Chondrocyte (in vitro differentiated cells): ENCODE measurements at regions not wholly inside any gene's neighbourhood (a gene's known extent, or its start where the extent isn't known, plus 50 kb on each side); places are given as distances from the start of the nearest gene placed in this dataset.

Source experiments
- DNase-seq: peaks from one replicate; pipeline ENCODE4 v3.0.0; 2021; ENCODE audit warnings: mixed read lengths, low spot score
- H3K27ac Mint-ChIP-seq: one replicate; pipeline ENCODE4 v1.8.0; 2021; ENCODE audit warnings: mild to moderate bottlenecking, moderate library complexity, mixed read lengths; ENCODE audit not compliant: unreplicated experiment
- H3K27me3 Mint-ChIP-seq: 2 replicates; pipeline ENCODE4 v1.8.0; 2021; ENCODE audit warnings: low read depth, mixed read lengths
- H3K36me3 Mint-ChIP-seq: 2 replicates; pipeline ENCODE4 v1.8.0; 2021; ENCODE audit warnings: low read depth, mixed read lengths
- H3K4me1 Mint-ChIP-seq: 2 replicates; pipeline ENCODE4 v1.8.0; 2021; ENCODE audit warnings: low read depth, mild to moderate bottlenecking, mixed read lengths
- H3K4me3 Mint-ChIP-seq: one replicate; pipeline ENCODE4 v1.8.0; 2021; ENCODE audit warnings: mild to moderate bottlenecking, moderate library complexity, mixed read lengths; ENCODE audit not compliant: unreplicated experiment
- H3K9me3 Mint-ChIP-seq: 2 replicates; pipeline ENCODE4 v1.8.0; 2021; ENCODE audit warnings: low read depth, mixed read lengths
- TF ChIP-seq, protein P1 (sequence below): fragments of 200-600 bp; sonication (generic); IDR thresholded peaks from 2 replicates; pipeline ENCODE4 v1.5.0; 2021; ENCODE audit warnings: antibody characterized with exemption, mild to moderate bottlenecking, moderate library complexity

DNA sequence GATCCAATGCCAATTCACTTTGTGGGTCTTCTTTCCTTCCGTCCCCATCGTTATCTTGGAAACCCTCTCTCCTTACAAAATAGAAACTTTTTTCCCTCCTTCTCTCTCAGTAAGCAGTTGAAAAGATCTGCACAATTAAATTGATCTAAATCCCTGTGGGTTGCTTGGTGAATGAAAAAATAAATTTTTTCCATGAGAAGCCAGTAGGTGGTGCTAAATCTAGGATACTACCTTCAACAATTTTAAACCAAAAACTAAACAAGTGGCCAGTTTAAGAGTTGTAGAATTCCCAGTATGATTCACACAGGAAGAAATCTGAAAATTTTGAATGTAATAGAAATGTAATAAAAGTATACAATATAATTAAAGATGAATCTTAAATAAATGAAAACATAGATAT, 990.3 kb upstream of the ZNF722 start:
- Mint-ChIP-seq H3K4me3 (no peak overlapping the region), H3K36me3 (no peaks in the 10 kb centered on the region), H3K27me3 (no peaks in the 10 kb centered on the region), H3K9me3 (peaks cover 49% of the 10 kb centered on the region), H3K4me1 (no peaks in the 10 kb centered on the region), H3K27ac (no peak overlapping the region)
- TF ChIP-seq, protein P1, sequence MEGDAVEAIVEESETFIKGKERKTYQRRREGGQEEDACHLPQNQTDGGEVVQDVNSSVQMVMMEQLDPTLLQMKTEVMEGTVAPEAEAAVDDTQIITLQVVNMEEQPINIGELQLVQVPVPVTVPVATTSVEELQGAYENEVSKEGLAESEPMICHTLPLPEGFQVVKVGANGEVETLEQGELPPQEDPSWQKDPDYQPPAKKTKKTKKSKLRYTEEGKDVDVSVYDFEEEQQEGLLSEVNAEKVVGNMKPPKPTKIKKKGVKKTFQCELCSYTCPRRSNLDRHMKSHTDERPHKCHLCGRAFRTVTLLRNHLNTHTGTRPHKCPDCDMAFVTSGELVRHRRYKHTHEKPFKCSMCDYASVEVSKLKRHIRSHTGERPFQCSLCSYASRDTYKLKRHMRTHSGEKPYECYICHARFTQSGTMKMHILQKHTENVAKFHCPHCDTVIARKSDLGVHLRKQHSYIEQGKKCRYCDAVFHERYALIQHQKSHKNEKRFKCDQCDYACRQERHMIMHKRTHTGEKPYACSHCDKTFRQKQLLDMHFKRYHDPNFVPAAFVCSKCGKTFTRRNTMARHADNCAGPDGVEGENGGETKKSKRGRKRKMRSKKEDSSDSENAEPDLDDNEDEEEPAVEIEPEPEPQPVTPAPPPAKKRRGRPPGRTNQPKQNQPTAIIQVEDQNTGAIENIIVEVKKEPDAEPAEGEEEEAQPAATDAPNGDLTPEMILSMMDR, result peak; percentile 52
- DNase-seq, result no peak

DNA sequence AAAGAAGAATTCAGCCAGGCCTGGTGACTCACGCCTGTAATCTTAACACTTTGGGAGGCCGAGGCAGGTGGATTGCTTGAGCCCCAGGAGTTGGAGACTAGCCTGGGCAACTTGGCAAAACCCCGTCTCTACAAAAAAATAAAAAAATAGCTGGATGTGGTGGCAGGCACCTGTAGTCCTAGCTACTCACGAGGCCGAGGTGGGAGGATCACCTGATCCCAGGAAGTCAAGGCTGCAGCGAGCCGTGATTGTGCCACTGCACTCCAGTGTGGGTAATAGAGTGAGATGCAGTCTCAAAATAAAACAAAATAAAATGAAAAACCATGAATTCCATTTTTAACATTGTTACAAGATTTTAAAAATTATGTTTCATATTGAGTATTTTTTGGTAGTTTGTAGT, 988.9 kb upstream of the ZNF722 start:
- H3K4me3 Mint-ChIP-seq, result no peak overlapping the region
- H3K4me1 Mint-ChIP-seq, result no peaks in the 10 kb centered on the region
- TF ChIP-seq, protein P1, result no peak
- H3K9me3 Mint-ChIP-seq, result peaks cover 54% of the 10 kb centered on the region
- H3K36me3 Mint-ChIP-seq, result peaks cover 2% of the 10 kb centered on the region
- peak; percentile 79 for DNase-seq
- H3K27me3 Mint-ChIP-seq, result no peaks in the 10 kb centered on the region
- no peak overlapping the region for H3K27ac Mint-ChIP-seq

DNA sequence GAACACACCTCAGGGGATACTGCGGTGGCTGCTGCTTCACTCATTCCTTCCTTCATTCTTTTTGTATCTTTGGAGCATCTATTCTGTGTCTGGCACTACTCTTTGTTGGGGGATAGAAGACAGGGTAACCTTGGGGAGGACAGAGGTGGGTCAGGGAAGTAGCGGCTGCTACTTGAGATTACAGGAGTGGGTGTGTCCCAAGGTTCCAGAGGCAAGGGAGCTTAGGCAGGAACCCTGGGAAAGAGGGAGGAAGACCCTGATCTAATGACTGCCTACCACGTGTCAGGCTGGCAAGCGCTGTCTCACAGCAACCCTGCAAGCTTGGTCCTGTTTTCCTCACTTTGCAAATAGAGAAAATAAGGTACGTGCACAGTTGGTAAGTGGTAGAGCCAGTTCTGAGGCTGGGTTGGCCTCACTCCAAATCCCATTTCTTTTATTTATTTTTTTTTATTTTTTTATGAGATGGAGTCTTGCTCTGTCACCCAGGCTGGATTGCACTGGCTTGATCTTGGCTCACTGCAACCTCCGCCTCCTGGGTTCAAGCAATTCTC, 985.9 kb upstream of the ZNF722 start:
- peak; percentile 41 for DNase-seq
- Mint-ChIP-seq H3K4me3 (no peak overlapping the region), H3K4me1 (no peaks in the 10 kb centered on the region), H3K27me3 (no peaks in the 10 kb centered on the region), H3K27ac (no peak overlapping the region), H3K9me3 (peaks cover 51% of the 10 kb centered on the region), H3K36me3 (peaks cover 2% of the 10 kb centered on the region)
- TF ChIP-seq, protein P1, result no peak

DNA sequence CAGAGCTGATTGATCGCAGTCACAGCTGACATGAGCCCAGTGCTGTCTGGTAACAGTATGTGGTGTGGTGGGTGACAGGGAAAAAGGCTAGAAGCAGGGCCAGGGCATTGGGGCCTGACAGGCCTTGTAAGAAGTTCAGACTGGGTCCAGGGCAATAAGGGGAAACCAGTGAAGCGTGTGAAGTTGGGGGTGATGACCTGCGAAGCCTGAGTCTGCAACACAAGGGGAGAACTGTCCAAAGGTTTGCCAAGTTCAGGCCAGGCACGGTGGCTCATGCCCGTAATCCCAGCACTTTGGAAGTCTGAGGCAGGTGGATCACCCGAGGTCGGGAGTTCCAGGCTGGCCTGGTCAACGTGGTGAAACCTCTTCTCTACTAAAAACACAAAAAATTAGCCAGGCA, 983.9 kb upstream of the ZNF722 start:
- DNase-seq, result peak; percentile 79
- TF ChIP-seq, protein P1, result no peak
- H3K27me3 Mint-ChIP-seq, result no peaks in the 10 kb centered on the region
- H3K4me3 Mint-ChIP-seq, result no peak overlapping the region
- no peaks in the 10 kb centered on the region for H3K4me1 Mint-ChIP-seq
- peaks cover 51% of the 10 kb centered on the region for H3K9me3 Mint-ChIP-seq
- H3K36me3 Mint-ChIP-seq, result peaks cover 2% of the 10 kb centered on the region
- no peak overlapping the region for H3K27ac Mint-ChIP-seq

DNA sequence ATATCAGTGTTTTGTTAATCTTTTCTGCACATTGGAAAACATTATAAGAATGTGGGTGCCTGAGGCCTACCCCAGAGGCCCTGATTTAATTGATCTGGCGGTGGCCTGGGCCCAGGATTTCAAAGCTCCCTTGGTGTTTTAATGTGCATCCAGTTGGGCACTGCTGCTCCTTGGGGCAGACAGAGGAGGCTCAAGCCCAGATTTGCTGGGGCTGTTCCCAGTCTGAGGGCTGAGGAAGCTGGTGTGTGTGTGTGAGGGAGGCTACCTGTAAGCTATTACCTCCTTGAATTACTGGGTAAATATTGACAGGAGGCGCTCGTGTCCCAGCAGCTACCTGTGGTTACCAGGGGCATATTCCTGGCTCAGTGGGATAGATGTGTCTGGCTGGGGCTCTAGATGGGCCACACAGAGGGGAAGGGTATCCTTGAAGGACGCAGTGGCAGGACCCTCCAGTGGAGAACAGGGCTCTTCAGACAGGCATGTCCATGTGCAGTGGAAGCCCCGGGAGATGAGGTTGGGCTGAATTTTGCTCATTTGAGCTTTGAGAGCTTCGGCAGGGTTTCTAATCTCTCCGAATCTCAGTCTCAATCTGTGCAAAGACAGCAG, 975.4 kb upstream of the ZNF722 start:
- H3K36me3 Mint-ChIP-seq, result peaks cover 3% of the 10 kb centered on the region
- no peaks in the 10 kb centered on the region for H3K4me1 Mint-ChIP-seq
- peak; percentile 70 for DNase-seq
- peaks cover 70% of the 10 kb centered on the region for H3K9me3 Mint-ChIP-seq
- TF ChIP-seq, protein P1, result no peak
- H3K27ac Mint-ChIP-seq, result no peak overlapping the region
- H3K27me3 Mint-ChIP-seq, result no peaks in the 10 kb centered on the region
- H3K4me3 Mint-ChIP-seq, result no peak overlapping the region
